ENCODE measurements at regions not wholly inside any gene's neighbourhood (a gene's known extent, or its start where the extent isn't known, plus 50 kb on each side); places are given as distances from the start of the nearest gene placed in this dataset.
"Not testable (repeated sequence)": the region's sequence is repeated elsewhere in the genome, so short reads cannot be mapped to it uniquely, and the experiment has no call there.

DNA sequence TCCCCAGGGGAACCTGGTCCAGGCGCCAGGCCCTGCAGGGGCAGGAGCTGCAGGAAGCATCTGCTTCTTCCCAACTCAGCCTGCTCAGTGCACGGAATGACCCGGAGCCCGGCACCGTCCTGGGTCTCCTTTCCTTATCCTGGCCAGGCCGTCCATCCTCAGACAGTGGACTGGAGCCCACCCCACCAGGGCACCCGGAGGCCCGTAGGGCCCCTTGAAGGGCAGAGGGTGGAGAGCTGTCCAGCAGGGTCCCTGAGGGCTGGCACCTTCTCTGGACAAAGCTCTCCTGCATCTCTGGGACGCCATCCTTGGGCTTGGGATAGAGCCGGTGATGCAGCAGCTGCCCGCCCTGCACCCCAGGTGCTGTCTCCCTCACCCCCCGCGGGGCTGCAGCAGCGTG is 207.9 kb downstream of the TMEM121 start:
- DNase-seq (ENCODE audit: low read depth) = not testable (repeated sequence)

DNA sequence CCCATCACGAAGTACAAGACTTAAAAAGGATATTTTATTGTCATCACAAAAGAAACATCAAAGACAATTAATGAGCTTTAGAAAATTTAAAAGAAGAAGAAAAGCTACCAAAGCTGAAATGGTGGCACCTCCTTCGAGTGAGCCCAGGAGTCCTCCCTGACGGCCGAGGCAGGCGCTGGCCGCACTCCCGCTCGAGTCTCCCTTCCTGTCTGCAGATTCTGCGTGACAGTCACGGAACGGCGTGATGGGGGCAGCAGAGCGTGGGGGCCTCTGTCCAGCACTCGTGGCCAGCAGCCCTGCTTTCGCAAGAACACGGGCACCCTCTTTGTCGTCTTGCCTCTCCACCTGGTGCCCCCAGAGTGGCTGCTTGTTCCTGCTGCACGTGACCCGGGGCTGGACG is 209.9 kb downstream of the TMEM121 start:
- DNase-seq (ENCODE audit: low read depth) = not testable (repeated sequence)

DNA sequence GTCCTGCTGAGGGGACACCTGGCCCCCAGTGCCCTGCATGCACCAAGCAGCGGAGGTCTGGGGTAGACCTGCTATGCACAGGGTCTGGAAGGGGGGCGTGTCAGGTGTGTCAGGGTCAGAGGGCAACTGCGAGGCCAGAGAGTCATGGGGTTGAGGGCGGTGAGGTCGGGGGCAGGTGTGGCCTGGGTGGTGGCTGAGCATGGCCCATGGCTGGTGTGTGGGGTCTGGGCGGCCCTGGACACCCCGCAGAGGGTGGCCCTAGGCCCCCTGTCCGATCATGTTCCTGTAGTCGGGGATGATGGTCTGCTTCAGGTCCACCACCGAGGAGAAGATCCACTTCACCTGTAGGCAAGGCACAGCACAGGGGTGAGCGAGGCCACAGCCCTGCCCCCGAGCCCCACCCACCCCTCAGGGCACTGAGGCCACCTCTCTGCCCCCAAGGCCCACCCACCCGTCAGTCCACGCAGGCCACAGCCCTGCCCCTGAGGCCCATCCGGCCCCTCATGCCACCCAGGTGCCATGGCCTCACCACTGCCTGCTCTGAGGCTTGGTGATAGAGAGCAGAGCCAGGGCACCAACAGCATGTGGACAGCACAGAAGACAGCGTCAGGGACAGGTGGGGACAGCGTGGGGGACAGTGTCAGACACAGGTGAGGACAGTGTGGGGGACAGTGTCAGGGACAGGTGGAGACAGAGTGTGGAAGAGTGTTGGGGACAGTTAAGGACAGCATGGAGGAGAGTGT is 211.3 kb downstream of the TMEM121 start:
- DNase-seq (ENCODE audit: low read depth) = no peak

DNA sequence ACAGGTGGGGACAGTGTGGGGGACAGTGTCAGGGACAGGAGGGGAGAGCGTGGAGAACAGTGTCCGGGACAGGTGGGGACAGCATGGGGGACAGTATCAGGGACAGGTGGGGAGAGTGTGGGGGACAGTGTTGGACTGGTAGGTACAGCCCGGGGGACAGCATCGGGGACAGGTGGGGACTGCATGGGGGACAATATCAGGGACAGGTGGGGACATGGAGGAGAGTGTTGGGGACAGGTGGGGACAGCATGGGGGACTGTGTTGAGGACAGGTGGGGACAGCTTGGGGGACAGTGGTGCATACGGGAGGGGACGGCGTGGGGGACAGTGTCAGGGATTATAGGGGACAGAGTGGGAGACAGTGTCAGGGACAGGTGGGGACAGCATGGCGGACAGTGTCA is 212.3 kb downstream of the TMEM121 start:
- DNase-seq (ENCODE audit: low read depth) = no peak

- no peak for DNase-seq (ENCODE audit: low read depth)
Observed at GRCh38 chr14:105739331-105740102, 213.1 kb downstream of the TMEM121 start.

GRCh38 chr14:105740272-105740671 is 213.9 kb downstream of the TMEM121 start:
- DNase-seq (ENCODE audit: low read depth) = not testable (repeated sequence)

DNA sequence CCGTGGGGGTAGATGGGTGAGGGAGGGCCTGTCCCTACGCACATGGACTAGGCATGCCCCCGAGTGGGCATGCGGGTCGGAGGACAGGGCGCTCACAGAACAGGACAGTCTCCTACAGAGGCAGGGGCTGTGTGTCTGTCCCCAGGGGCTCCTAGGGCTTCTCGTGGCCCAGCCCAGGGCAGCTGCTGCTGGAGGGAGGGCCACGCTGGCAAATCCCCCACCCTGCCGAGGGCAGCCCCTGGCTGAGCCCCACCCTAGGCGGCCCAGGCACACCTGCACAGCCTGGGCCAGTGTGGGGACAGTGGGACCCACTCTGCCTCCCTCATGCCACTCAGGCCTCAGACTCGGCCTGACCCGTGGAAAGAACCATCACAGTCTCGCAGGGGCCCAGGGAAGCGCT is 214.6 kb downstream of the TMEM121 start:
- DNase-seq (ENCODE audit: low read depth) = not testable (repeated sequence)

DNA sequence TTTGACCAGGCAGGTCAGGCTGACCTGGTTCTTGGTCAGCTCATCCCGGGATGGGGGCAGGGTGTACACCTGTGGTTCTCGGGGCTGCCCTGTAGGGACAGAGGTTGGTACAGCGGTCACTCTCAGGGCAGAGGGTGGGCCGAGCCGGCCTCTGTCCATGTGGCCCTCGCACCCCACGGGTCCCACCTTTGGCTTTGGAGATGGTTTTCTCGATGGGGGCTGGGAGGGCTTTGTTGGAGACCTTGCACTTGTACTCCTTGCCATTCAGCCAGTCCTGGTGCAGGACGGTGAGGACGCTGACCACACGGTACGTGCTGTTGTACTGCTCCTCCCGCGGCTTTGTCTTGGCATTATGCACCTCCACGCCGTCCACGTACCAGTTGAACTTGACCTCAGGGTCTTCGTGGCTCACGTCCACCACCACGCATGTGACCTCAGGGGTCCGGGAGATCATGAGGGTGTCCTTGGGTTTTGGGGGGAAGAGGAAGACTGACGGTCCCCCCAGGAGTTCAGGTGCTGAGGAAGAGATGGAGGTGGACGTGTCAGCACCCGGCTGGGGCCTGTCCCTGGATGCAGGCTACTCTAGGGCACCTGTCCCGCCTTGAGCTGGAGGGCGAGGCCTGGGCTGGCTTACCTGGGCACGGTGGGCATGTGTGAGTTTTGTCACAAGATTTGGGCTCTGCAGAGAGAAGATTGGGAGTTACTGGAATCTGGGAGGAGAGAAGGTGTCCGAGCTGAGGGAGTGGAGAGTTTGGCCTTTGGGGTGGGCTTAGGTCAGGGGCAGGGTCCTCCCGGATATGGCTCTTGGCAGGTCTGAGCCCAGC is 215.5 kb downstream of the TMEM121 start:
- not testable (repeated sequence) for DNase-seq (ENCODE audit: low read depth)

- DNase-seq (ENCODE audit: low read depth) = no peak
Observed at GRCh38 chr14:105742531-105742848, 216.1 kb downstream of the TMEM121 start.

GRCh38 chr14:105742904-105743701 is 216.7 kb downstream of the TMEM121 start:
- DNase-seq (ENCODE audit: low read depth) = not testable (repeated sequence)

DNA sequence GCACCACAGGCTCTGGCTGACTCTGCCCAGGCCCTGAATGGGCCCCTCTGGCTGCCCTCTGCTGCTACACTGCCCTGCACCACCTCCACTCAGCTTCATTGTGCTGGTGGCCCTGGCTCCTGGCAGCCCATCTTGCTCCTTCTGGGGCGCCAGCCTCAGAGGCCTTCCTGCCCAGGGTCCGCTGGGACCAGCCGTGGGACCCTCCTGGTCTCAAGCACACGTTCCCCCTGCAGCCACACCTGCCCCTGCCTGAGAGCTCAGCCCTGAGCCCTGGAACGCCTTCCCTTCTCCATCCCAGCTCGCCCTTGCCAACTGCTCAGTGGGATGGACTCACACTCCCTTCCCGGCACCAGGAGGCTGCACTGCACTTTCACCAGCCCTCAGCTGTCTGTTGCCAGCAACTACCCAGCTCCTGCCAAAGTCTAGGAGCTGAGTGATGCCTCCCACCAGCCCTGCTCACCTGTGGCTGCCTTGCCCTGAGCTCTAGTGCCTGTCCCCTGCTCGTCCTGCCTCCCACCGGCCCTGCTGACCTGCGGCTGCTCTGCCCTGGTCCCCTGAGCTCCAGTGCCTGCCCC is 217.9 kb downstream of the TMEM121 start:
- DNase-seq (ENCODE audit: low read depth) = not testable (repeated sequence)

DNA sequence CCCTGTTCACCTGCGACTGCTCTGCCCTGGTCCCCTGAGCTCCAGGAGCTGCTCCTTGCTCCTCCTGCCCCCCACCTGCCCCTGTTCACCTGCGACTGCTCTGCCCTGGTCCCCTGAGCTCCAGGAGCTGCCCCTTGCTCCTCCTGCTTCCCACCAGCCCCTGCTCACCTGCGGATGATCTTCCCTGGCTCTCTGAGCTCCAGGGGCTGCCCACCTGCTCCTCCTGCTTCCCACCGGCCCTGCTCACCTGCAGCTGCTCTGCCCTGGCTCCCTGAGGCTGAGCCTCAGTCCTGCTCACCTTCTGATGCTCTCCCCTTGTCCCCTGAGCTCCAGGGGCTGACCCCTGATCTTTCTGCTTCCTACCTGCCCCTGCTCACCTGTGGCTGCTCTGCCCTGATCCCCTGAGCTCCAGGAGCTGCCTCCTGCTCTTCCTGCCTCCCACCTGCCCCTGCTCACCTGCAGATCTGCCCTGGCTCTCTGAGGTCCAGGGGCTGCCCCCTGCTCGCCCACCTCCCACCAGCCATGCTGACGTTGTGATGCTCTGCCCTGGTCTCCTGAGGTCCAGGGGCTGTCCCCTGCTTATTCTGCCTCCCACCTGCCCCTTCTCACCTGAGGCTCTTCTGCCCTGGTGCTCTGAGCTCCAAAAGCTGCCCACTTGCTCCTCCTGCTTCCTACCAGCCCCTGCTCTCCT is 219.2 kb downstream of the TMEM121 start:
- no peak for DNase-seq (ENCODE audit: low read depth)

- no peak for DNase-seq (ENCODE audit: low read depth)
Observed at GRCh38 chr14:105746124-105746514, 219.7 kb downstream of the TMEM121 start.

GRCh38 chr14:105746800-105747502 is 220.6 kb downstream of the TMEM121 start:
- not testable (repeated sequence) for DNase-seq (ENCODE audit: low read depth)

DNA sequence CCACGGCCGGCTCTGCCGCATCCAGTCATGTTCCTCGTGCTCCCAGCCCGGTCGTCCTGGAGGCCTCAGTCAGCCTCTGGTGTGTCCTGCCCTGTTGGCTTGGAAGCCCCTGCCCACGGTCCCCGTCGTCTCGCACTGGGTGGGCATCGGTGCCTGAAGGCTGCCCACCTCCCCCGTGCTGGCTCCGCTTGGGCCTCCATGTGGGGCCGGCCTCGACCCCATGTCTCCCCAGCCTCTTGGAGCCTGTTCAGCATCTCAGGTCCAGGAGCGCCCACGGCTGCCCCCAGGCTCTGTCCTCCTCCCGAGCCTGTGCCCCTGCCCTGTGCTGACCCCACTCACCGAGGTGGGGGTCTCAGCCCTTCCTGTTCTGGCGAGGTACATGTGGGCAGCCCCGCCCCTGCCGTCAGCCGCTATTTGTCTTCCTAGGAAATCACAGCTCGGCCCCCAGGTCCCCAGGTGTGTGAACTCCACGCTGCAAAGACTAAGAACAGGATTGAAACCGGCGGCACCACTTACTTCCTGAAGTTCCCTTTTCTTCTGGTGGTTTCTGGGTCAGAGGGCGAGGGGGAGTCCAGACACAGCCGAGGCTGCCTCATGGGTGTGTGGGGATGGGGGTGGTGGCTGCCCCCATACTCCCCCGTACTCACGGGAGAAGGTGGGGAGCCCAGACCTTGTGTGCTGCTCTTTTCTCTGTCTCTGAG is 221.3 kb downstream of the TMEM121 start:
- not testable (repeated sequence) for DNase-seq (ENCODE audit: low read depth)

DNA sequence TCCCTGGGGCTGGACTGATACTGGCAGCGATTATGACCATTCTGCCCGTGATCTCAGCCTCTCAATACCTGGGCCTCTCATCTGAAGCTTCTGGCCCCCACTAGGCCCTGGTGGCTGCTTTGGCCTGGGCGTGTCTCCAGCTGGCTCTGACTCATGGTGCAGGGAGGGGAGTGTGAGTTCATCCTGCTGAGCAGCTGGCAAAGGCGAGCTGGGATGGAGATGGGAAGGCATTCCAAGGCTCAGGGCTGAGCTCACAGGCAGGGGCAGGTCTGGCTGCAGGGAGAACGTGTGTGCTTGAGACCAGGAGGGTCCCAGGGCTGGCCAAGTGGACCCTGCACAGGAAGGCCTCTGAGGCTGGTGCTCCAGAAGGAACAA is 221.8 kb downstream of the TMEM121 start:
- no peak for DNase-seq (ENCODE audit: low read depth)

GRCh38 chr14:105748710-105749109 is 222.3 kb downstream of the TMEM121 start:
- DNase-seq (ENCODE audit: low read depth) = not testable (repeated sequence)

GRCh38 chr14:105749870-105750541 is 223.6 kb downstream of the TMEM121 start:
- DNase-seq (ENCODE audit: low read depth) = not testable (repeated sequence)

DNA sequence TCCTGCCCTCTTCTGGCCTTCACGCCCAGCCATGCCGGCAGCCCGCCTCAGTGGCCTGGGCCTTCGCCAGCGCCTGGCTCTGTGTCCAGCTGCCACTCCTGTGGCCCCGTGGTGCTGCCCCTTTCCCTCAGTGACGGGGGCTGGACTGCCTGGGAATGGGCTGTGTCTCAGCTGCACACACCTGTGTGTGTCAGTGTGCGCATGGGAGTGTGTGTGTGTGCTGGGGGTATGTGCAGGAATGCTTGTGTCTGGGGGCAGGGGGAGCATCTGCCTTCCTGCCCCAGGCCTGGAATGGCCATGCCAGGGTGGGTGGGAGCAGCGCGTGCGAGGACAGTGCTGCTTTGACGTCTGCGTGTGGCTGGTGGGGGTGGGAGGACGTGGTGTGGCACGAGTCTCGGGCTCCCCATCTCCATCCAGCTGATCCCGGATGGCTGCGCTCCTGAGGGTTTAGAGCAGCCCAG is 224.9 kb downstream of the TMEM121 start:
- not testable (repeated sequence) for DNase-seq (ENCODE audit: low read depth)

All from activated T-cell treated with anti-CD3 and anti-CD28 coated beads for 24 hours (primary cell).